Nephron (organoid): ENCODE measurements at regions not wholly inside any gene's neighbourhood (a gene's known extent, or its start where the extent isn't known, plus 50 kb on each side); places are given as distances from the start of the nearest gene placed in this dataset.
A peak's percentile ranks its signal among the peaks of the same experiment; 100 is the strongest.

Experiments used
- H3K27ac Mint-ChIP-seq, 3 experiments: 2 replicates each; pipeline ENCODE4 v1.8.0; 2020; ENCODE audit warnings: mixed read lengths in 3 of 3, mild to moderate bottlenecking in 2 of 3, moderate library complexity in 1 of 3
- H3K27me3 Mint-ChIP-seq: 2 replicates; pipeline ENCODE4 v1.8.0; 2021; ENCODE audit warnings: low read depth, mild to moderate bottlenecking, moderate library complexity, mixed read lengths
- H3K36me3 Mint-ChIP-seq: 2 replicates; pipeline ENCODE4 v1.8.0; 2020; ENCODE audit warnings: low read depth, mixed read lengths
- H3K4me1 Mint-ChIP-seq: 2 replicates; pipeline ENCODE4 v1.8.0; 2020; ENCODE audit warnings: mixed read lengths
- H3K4me3 Mint-ChIP-seq, 3 experiments: 2 replicates each; pipeline ENCODE4 v1.8.0; 2020; ENCODE audit warnings: mild to moderate bottlenecking in 3 of 3, mixed read lengths in 3 of 3, moderate library complexity in 2 of 3
- H3K9me3 Mint-ChIP-seq: 2 replicates; pipeline ENCODE4 v1.8.0; 2020; ENCODE audit warnings: mixed read lengths
- CTCF ChIP-seq, 3 experiments: fragments of 200-600 bp; sonication (generic); IDR thresholded peaks; one replicate each; pipeline ENCODE4 v1.5.0; 2021; ENCODE audit warnings: antibody characterized with exemption in 3 of 3; ENCODE audit not compliant: unreplicated experiment in 3 of 3

- peaks cover 27% of the 10 kb centered on the region for H3K36me3 Mint-ChIP-seq
- peaks cover 11% of the 10 kb centered on the region for H3K4me1 Mint-ChIP-seq
- no peak for TF ChIP-seq CTCF (IDR thresholded peaks at IDR 0.05; ENCODE audit: unreplicated experiment in 3 of 3)
- H3K9me3 Mint-ChIP-seq, result peaks cover 23% of the 10 kb centered on the region
- H3K4me3 Mint-ChIP-seq, result no peak overlapping the region
- H3K27me3 Mint-ChIP-seq, result no peaks in the 10 kb centered on the region
- H3K27ac Mint-ChIP-seq, result no peak overlapping the region
Observed at GRCh38 chrX:45794323-45794994, 593.8 kb upstream of the DIPK2B start.

- Mint-ChIP-seq H3K27ac (peak overlapping the region; percentile 11 to 51 (median 15)), H3K4me1 (peaks cover 5% of the 10 kb centered on the region), H3K4me3 (no peak overlapping the region), H3K9me3 (peaks cover 23% of the 10 kb centered on the region), H3K36me3 (peaks cover 29% of the 10 kb centered on the region), H3K27me3 (no peaks in the 10 kb centered on the region)
- no peak for TF ChIP-seq CTCF (IDR thresholded peaks at IDR 0.05; ENCODE audit: unreplicated experiment in 3 of 3)
Observed at GRCh38 chrX:45788941-45789348, 588.3 kb upstream of the DIPK2B start.

DNA sequence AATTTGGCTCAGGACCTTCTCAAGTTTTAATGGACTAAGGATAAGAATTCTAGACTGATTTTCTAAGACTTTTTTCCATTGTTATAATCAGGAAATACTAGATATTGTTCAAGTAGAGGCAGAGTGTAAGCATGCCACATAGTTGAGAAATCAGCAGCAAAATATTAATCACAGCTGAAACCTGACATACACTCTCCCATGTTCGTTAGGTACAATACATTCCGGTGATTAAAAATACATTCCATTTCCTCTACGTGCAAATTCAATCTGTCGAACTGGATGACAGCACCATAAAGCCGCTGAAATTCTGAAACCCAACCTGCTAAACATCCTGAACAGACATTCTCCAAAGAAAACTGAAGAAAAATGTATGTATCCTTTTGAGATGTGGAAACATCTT lies 587.6 kb upstream of the DIPK2B start:
- TF ChIP-seq CTCF (IDR thresholded peaks at IDR 0.05; ENCODE audit: unreplicated experiment in 3 of 3), result no peak
- Mint-ChIP-seq H3K36me3 (peaks cover 27% of the 10 kb centered on the region), H3K9me3 (peaks cover 22% of the 10 kb centered on the region), H3K27me3 (no peaks in the 10 kb centered on the region), H3K4me1 (peaks cover 5% of the 10 kb centered on the region), H3K27ac (peak overlapping the region in 1 of 3 experiments; percentile 51), H3K4me3 (no peak overlapping the region)

- Mint-ChIP-seq H3K27ac (no peak overlapping the region), H3K36me3 (peaks cover 10% of the 10 kb centered on the region), H3K4me1 (peaks cover 5% of the 10 kb centered on the region), H3K9me3 (no peaks in the 10 kb centered on the region), H3K27me3 (no peaks in the 10 kb centered on the region), H3K4me3 (no peak overlapping the region)
- no peak for TF ChIP-seq CTCF (IDR thresholded peaks at IDR 0.05; ENCODE audit: unreplicated experiment in 3 of 3)
Observed at GRCh38 chrX:45784590-45784989, 583.9 kb upstream of the DIPK2B start.

DNA sequence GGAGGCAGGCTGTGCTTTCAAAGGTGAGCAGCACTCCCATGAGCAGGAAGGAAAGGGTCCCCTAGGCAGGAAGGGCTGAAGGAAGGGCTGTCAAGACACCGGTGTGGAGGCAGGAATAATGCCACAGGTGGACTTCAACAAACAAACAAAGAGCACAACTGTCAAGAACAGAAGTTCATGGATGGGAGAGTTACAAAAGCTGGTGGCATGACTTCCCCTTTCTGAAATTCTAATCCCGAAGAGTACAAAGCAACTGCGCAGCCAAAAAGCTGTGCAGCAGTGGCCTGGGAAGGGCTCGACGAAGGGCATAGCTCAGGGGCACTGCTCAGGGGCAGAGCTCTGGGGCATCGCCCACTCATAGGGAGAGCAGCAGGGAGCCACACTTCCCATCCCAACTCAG lies 582.3 kb upstream of the DIPK2B start:
- no peaks in the 10 kb centered on the region for H3K27me3 Mint-ChIP-seq
- no peak overlapping the region for H3K4me3 Mint-ChIP-seq
- H3K9me3 Mint-ChIP-seq, result no peaks in the 10 kb centered on the region
- H3K4me1 Mint-ChIP-seq, result peaks cover 2% of the 10 kb centered on the region
- H3K36me3 Mint-ChIP-seq, result peaks cover 10% of the 10 kb centered on the region
- TF ChIP-seq CTCF (IDR thresholded peaks at IDR 0.05; ENCODE audit: unreplicated experiment in 3 of 3), result no peak
- peak overlapping the region; percentile 10 to 71 (median 43) for H3K27ac Mint-ChIP-seq

- Mint-ChIP-seq H3K27me3 (no peaks in the 10 kb centered on the region), H3K4me3 (no peak overlapping the region), H3K27ac (peak overlapping the region; percentile 32 to 74 (median 43)), H3K9me3 (no peaks in the 10 kb centered on the region), H3K36me3 (peaks cover 10% of the 10 kb centered on the region), H3K4me1 (peaks cover 4% of the 10 kb centered on the region)
- TF ChIP-seq CTCF (IDR thresholded peaks at IDR 0.05; ENCODE audit: unreplicated experiment in 3 of 3), result peak in 1 of 3 experiments; percentile 34
Observed at GRCh38 chrX:45781901-45782553, 581.4 kb upstream of the DIPK2B start.
